K562 (cell line): ENCODE measurements at regions not wholly inside any gene's neighbourhood (a gene's known extent, or its start where the extent isn't known, plus 50 kb on each side); places are given as distances from the start of the nearest gene placed in this dataset.

Experiments
- CBX2 ChIP-seq: fragments of 200-600 bp; sonication (generic); IDR thresholded peaks from one replicate; pipeline ENCODE4 v1.6.1; 2012; ENCODE audit warnings: mild to moderate bottlenecking, low read length, inconsistent platforms; ENCODE audit not compliant: insufficient read depth, poor library complexity, severe bottlenecking
- CEBPG ChIP-seq, 3 experiments: fragments of 200-800 bp in 1 of 3; sonication (Bioruptor generic) in 1 of 3; sonication (generic) in 1 of 3; formaldehyde crosslinking in 1 of 3; IDR thresholded peaks in 2 of 3; conservative IDR thresholded peaks in 1 of 3; 2 replicates each; pipeline versions ENCODE4 v1.6.1 to v1.8.0; 2016 to 2022; ENCODE audit warnings: missing compliant biosample characterization in 2 of 3, missing genetic modification characterization in 2 of 3, mild to moderate bottlenecking in 1 of 3, missing genetic modification reagents in 1 of 3
- GABPB2 ChIP-seq: fragments of 250-450 bp; sonication (Bioruptor Pico); conservative IDR thresholded peaks from 2 replicates; pipeline ENCODE4 v1.5.1; 2021; ENCODE audit warnings: mild to moderate bottlenecking
- GATAD2A ChIP-seq: fragments of 450-650 bp; IDR thresholded peaks from 2 replicates; pipeline ENCODE4 v1.6.1; 2017
- POLR3A ChIP-seq: IDR thresholded peaks from 2 replicates; pipeline ENCODE4 v1.6.1; 2011; ENCODE audit warnings: borderline replicate concordance, mild to moderate bottlenecking, moderate library complexity; ENCODE audit not compliant: insufficient read length, insufficient read depth; ENCODE audit errors: extremely low read depth
- U2AF1 ChIP-seq: fragments of 200-400 bp; formaldehyde crosslinking; optimal IDR thresholded peaks from 2 replicates; pipeline ENCODE3; 2017; ENCODE audit warnings: mild to moderate bottlenecking, low read depth, low read length, moderate library complexity
- ZBTB43 ChIP-seq: sonication (generic); formaldehyde crosslinking; IDR thresholded peaks from 2 replicates; pipeline ENCODE4 v1.8.0; 2023; ENCODE audit warnings: mild to moderate bottlenecking, missing genetic modification reagents
- ZKSCAN3 ChIP-seq: fragments of 250-450 bp; sonication (Bioruptor Pico); IDR thresholded peaks from 2 replicates; pipeline ENCODE4 v1.4.0; 2020
- ZNF717 ChIP-seq: fragments of 250-450 bp; sonication (Bioruptor Pico); IDR thresholded peaks from 2 replicates; pipeline ENCODE4 v1.5.0; 2021
- ZNF778 ChIP-seq: fragments of 450-650 bp; formaldehyde crosslinking; IDR thresholded peaks from 2 replicates; pipeline ENCODE4 v1.4.0; 2020; ENCODE audit warnings: mild to moderate bottlenecking, moderate library complexity
- ZZZ3 ChIP-seq: fragments of 450-650 bp; IDR thresholded peaks from 2 replicates; pipeline ENCODE4 v1.6.1; 2016; ENCODE audit warnings: antibody characterized with exemption, mild to moderate bottlenecking, moderate library complexity
- TF ChIP-seq, protein P1 (sequence below): fragments of 450-650 bp; IDR thresholded peaks from 2 replicates; pipeline ENCODE4 v1.7.1; 2018; ENCODE audit warnings: mild to moderate bottlenecking, low read depth; ENCODE audit not compliant: partially characterized antibody
- TF ChIP-seq, protein P2 (sequence below), 2 experiments: fragments of 450-650 bp in 1 of 2; sonication (generic) in 1 of 2; formaldehyde crosslinking in 1 of 2; IDR thresholded peaks; 2 replicates each; pipeline versions ENCODE4 v1.7.1 to v1.9.0; 2016 to 2022; ENCODE audit warnings: inconsistent platforms in 1 of 2, mild to moderate bottlenecking in 1 of 2, missing genetic modification reagents in 1 of 2

DNA sequence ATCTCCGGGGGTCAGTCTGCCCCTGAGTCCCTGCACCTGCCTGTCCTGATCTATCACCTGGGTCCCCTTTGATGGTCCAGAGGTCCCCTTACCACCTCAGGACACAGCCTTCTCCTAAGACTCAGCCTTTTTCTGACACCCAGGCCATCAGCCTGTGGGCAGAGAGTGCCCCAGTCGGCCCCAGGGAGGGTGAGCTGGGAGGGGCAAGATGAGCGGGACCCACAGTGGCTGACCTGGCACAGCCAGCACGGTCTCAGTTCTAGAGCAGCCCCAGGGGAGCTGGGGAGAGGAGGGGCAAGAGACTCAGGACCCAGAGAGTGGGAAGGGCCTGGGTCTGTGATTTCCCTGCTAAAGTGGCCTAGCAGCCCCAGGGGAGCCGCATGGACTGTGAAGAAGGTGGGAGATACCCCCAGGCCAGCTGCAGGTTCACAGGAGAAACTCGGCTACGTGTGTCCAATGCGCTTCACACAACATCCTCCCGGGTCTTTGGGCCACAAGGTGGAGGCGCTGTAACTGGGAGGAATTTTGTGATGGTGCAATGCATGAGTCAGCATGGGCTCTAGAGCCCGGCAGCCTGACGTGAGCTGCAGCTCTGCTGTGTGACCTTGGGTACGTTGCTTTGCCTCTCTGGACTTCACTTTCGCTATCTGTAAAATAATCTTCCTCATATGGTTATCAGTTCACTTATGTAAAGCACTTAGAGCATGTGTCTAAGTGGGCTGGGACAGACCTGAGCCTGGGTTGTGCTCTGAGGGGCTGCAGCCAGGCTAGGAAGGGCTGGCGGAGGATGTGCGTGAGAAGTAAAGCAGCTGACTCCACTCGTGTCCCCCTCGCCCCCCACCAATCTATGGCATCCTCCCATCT, 67.2 kb upstream of the LHX1 start (continued):
- TF ChIP-seq ZZZ3, result no peak
- TF ChIP-seq CEBPG (CRISPR knock-in tag; IDR thresholded peaks at IDR 0.05), result peak; percentile 68
- peak in 1 of 2 experiments; percentile 72; a peak in 1 of 4 replicates for TF ChIP-seq CEBPG (tag; conservative IDR thresholded peaks at IDR 0.05 in 1 of 2, IDR thresholded peaks at IDR 0.05 in 1 of 2)
- no peak for TF ChIP-seq ZNF717
- no peak for TF ChIP-seq ZNF778 (CRISPR knock-in tag)
- TF ChIP-seq GABPB2 (CRISPR knock-in tag), result no peak
- no peak for TF ChIP-seq GATAD2A
- no peak for TF ChIP-seq ZKSCAN3 (CRISPR knock-in tag)
- TF ChIP-seq, protein P1, sequence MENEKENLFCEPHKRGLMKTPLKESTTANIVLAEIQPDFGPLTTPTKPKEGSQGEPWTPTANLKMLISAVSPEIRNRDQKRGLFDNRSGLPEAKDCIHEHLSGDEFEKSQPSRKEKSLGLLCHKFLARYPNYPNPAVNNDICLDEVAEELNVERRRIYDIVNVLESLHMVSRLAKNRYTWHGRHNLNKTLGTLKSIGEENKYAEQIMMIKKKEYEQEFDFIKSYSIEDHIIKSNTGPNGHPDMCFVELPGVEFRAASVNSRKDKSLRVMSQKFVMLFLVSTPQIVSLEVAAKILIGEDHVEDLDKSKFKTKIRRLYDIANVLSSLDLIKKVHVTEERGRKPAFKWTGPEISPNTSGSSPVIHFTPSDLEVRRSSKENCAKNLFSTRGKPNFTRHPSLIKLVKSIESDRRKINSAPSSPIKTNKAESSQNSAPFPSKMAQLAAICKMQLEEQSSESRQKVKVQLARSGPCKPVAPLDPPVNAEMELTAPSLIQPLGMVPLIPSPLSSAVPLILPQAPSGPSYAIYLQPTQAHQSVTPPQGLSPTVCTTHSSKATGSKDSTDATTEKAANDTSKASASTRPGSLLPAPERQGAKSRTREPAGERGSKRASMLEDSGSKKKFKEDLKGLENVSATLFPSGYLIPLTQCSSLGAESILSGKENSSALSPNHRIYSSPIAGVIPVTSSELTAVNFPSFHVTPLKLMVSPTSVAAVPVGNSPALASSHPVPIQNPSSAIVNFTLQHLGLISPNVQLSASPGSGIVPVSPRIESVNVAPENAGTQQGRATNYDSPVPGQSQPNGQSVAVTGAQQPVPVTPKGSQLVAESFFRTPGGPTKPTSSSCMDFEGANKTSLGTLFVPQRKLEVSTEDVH, result no peak
- TF ChIP-seq CBX2, result no peak
- TF ChIP-seq, protein P2, sequence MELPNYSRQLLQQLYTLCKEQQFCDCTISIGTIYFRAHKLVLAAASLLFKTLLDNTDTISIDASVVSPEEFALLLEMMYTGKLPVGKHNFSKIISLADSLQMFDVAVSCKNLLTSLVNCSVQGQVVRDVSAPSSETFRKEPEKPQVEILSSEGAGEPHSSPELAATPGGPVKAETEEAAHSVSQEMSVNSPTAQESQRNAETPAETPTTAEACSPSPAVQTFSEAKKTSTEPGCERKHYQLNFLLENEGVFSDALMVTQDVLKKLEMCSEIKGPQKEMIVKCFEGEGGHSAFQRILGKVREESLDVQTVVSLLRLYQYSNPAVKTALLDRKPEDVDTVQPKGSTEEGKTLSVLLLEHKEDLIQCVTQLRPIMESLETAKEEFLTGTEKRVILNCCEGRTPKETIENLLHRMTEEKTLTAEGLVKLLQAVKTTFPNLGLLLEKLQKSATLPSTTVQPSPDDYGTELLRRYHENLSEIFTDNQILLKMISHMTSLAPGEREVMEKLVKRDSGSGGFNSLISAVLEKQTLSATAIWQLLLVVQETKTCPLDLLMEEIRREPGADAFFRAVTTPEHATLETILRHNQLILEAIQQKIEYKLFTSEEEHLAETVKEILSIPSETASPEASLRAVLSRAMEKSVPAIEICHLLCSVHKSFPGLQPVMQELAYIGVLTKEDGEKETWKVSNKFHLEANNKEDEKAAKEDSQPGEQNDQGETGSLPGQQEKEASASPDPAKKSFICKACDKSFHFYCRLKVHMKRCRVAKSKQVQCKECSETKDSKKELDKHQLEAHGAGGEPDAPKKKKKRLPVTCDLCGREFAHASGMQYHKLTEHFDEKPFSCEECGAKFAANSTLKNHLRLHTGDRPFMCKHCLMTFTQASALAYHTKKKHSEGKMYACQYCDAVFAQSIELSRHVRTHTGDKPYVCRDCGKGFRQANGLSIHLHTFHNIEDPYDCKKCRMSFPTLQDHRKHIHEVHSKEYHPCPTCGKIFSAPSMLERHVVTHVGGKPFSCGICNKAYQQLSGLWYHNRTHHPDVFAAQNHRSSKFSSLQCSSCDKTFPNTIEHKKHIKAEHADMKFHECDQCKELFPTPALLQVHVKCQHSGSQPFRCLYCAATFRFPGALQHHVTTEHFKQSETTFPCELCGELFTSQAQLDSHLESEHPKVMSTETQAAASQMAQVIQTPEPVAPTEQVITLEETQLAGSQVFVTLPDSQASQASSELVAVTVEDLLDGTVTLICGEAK (IDR thresholded peaks at IDR 0.05), result no peak
- TF ChIP-seq, protein P2 (CRISPR knock-in tag; IDR thresholded peaks at IDR 0.05), result no peak
- no peak for TF ChIP-seq POLR3A
- no peak for TF ChIP-seq ZBTB43 (CRISPR knock-in tag)
- no peak for TF ChIP-seq U2AF1
